ENCODE measurements at regions not wholly inside any gene's neighbourhood (a gene's known extent, or its start where the extent isn't known, plus 50 kb on each side); places are given as distances from the start of the nearest gene placed in this dataset.

DNA sequence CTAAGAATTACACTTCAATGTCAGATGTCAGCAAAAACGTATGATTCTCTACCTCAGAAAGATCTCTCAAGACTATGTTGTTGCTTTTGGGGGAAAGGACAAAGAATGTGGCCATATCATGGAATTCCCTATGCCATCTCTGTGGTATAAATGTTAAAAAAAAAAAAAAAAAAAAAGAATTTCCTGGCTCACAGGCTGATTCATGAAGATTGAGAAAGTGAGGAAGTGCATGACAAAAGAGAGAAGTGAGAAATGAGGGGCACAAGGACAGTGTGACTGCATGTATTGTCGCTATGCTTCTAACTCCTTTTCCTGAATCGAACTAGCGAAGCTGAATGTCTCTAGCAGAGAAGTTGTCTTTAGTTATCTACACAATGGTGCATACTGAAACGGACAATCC lies 80.6 kb upstream of the CARD18 start:
- TF ChIP-seq GATA3 (IDR thresholded peaks at IDR 0.05; ENCODE audit: low read depth, low read length): no peak

DNA sequence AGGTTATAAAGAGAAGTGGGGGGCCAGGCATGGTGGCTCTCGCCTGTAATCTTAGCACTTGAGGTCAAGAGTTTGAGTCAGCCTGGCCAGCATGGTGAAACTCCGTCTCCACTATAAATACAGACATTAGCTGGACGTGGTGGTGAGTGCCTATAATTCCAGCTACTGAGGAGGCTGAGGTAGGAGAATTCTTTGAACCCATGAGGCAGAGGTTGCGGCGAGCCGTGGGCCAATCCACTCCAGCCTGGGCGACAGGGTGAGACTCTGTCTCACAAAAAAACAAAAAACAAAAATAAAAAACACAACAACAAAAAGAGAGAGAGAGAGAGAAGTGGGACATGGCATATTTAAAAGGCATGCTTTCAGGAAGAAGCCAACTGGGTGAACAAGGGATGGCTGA lies 80.1 kb upstream of the CARD18 start:
- TF ChIP-seq GATA2 (IDR thresholded peaks at IDR 0.05; ENCODE audit: low read depth, low read length) (no peak), GATA3 (IDR thresholded peaks at IDR 0.05; ENCODE audit: low read depth, low read length) (no peak)

DNA sequence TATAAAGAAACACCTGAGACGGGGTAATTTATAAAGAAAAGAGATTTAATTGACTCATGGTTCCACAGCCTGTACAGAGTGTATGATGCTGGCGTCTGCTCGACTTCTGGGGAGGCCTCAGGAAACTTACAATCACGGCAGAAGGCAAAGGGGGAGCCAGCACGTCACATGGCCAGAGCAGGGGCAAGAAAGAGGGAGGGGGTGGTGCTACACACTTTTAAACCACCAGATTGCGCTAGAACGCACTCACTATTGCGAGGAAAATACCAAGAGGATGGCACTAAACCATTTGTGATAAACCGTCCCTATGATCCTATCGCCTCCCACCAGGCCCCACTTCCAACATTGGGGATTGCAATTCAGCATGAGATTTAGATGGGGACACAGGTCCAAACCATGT lies 79.7 kb upstream of the CARD18 start:
- TF ChIP-seq GATA2 (IDR thresholded peaks at IDR 0.05; ENCODE audit: low read depth, low read length) (no peak), GATA3 (IDR thresholded peaks at IDR 0.05; ENCODE audit: low read depth, low read length) (no peak)

DNA sequence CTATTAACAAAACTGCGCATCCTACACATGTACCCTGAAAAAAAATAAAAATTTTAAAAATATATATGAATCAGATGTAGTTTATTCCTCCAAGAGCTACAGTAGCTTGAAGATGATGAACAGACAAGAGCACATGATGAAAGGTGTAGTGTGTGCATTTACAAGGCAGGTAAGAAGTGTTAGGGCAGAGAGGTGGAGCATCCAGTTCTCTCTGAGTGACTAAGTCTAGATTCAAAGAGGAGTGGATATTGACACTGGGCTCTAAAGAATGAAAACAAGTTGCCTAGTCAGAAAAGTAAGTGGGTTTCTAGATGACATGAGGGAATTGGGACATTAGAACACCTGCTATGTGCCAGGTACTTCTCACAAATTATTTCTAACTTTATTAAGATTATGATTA lies 76.0 kb upstream of the CARD18 start:
- TF ChIP-seq GATA2 (IDR thresholded peaks at IDR 0.05; ENCODE audit: low read depth, low read length) (no peak), GATA3 (IDR thresholded peaks at IDR 0.05; ENCODE audit: low read depth, low read length) (no peak)

DNA sequence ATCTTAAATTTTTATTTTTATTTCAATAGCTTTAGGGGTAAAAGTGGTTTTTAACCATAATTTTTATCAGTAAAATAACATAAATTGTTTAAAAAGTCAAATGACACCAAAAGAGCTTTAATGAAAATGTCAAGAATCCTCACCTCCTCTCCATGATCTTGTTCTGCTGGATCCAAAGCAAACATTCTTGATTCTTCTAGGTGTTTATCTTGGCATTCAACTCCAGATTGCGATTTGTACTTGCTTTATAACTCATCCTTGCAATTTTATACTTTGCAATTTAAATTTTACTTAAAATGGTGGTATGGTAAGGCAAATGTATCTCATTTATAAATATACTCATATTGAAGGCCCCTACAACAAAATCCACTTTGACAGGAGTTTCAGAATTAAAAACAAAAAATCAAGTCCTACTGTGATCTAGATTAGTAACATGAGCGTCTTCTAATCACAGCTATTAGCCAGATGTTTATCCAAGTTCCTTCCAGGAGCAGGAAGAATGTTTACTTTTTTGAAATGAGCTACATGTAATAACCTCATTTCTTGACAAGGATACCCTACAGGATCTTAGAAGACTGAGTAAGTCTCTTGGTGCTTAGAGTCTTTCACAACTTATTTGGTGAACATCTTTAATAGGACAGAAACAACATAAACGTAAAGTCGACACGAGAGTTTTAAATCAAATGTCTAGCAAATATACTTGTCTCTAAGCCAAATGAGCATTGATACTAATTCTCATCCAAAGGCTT lies 72.4 kb upstream of the CARD18 start:
- TF ChIP-seq GATA2 (IDR thresholded peaks at IDR 0.05; ENCODE audit: low read depth, low read length): no peak

DNA sequence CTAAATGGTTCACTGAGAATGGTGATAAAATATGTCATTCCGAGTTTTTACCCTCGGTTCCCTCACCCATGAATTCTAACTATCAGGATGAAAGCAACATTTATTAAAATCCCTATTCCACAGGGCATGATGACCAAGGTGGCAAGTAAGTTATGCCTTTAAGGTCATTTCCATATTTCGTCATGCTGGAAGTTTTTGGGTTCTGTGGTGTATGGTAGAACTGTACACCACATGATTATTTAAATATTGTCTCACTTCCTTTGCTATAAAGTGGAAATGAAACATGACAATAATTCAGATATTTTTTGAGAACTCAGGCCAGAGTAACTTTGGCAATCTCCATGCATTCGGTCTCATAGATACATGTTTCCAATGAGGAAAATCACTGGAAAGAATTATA lies 68.5 kb upstream of the CARD18 start:
- TF ChIP-seq GATA3 (IDR thresholded peaks at IDR 0.05; ENCODE audit: low read depth, low read length) (no peak), GATA2 (IDR thresholded peaks at IDR 0.05; ENCODE audit: low read depth, low read length) (no peak)

DNA sequence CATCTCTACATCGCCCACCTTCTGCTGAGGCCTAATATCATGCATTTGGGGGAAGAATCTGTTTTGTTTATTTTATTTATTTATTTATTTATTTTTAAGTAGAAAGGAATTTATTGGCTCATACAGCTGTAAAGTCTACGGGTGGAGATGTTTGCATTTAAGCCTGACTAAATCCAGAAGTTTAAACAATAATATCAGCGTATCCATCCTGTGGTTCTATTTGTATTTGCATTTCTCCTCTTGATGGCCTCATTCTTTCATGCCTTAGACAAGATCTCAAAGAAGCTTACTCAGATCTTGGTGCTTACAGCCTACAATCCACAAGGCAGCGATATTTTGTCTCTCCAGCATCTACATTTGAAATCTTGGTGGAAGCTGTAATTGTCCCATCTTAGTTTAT lies 67.1 kb upstream of the CARD18 start:
- TF ChIP-seq GATA3 (IDR thresholded peaks at IDR 0.05; ENCODE audit: low read depth, low read length): no peak
- no peak for TF ChIP-seq GATA2 (IDR thresholded peaks at IDR 0.05; ENCODE audit: low read depth, low read length)

DNA sequence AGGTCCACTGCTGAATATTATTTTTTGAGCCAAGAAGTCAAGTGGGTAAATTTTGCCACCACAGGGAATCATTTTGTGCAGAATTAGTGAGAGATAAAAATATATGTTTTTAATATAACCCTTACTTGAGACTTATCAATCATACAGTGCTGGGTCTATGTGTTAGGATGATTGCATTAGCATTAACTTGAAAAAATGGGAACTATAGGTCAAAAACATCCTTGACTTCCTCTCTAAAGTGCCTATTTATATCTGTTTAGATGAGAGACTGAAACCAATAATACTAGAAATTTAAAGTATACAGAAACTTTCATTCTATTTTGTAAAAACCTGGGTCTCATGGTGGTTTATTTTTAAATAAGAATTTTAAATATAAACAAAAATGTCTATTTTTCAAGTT lies 65.1 kb upstream of the CARD18 start:
- TF ChIP-seq GATA3 (IDR thresholded peaks at IDR 0.05; ENCODE audit: low read depth, low read length) (no peak), GATA2 (IDR thresholded peaks at IDR 0.05; ENCODE audit: low read depth, low read length) (no peak)

DNA sequence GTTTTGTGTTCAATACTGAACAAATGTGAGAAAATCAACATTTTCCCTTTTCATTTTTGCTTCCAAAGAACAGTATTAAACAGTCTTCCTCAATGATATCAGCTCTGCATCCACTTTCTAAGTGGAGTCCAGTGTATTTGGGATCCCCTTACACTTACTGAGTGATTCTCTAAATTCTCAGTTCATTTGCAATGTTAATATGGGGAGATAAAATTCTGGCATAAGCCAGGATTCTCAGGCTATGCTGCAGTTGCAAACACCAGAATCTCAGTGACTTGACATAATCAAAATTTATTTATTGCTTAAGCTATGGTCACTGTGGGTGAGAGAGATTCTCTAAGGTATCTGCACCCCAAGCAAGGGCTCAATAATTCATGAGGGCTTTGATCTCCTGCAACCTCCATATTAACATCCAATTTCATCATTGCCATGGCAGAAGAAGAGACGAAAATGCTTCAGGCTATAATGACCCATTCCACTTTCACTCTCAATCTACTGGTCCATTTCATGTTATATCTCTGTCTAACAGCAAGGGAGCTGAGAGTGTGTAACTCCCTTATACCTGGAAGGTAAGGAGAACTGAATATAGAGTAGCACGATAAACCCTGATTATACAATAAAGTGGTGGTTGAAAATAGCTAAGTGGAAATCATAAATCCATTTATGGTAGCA lies 64.1 kb upstream of the CARD18 start:
- TF ChIP-seq GATA2 (IDR thresholded peaks at IDR 0.05; ENCODE audit: low read depth, low read length) (no peak), GATA3 (IDR thresholded peaks at IDR 0.05; ENCODE audit: low read depth, low read length) (no peak)

DNA sequence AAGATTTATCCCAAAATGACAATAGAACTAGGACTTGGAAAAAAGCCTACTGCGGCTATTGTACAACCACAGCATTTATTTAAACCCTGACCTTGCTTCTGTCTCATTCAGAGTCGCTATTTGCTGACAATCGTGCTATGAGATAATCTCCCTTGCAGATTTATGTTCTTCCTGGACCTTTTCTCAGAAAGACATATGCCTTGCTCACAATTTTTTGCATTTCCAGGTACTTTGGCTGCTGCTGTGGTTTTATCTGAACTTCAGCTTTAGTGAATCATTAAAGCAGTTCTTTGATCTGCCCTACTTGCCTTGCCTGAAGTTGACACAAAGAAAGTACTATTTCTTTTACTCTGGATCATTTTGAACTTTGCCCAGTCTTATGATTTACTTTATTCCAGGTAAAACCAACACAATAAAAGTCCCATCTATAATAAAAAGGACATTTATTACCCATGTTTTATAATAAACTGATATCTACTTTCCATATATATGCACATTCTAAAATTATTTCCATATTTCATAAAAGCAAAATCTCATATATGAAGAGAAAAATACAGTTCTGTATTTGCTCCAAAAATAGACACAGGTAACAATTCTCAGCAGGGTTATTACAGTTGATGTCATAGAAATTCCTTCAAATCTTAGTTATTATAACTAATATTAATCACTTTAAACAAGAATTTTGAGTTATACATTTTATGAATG lies 63.4 kb upstream of the CARD18 start:
- no peak for TF ChIP-seq GATA2 (IDR thresholded peaks at IDR 0.05; ENCODE audit: low read depth, low read length)
- no peak for TF ChIP-seq GATA3 (IDR thresholded peaks at IDR 0.05; ENCODE audit: low read depth, low read length)

DNA sequence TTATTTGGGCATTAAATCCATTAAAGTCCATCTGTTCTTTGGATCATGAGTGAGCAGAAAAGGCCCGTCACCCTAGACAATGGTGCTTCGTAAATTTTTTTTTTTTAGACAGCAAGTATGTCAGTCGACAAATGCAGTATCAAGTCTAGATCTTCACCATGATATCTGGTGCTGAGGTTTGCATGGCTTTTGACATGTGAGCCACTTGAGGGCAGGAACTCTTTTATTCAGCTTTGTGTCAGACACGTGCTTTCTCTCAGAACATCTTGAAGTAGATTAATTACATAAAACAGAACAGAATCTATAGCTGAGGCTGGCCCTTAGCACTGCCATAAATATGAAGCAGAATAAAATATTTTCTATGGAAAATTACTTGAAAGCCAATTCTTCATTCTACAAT lies 62.9 kb upstream of the CARD18 start:
- TF ChIP-seq GATA3 (IDR thresholded peaks at IDR 0.05; ENCODE audit: low read depth, low read length): no peak
- no peak for TF ChIP-seq GATA2 (IDR thresholded peaks at IDR 0.05; ENCODE audit: low read depth, low read length)

DNA sequence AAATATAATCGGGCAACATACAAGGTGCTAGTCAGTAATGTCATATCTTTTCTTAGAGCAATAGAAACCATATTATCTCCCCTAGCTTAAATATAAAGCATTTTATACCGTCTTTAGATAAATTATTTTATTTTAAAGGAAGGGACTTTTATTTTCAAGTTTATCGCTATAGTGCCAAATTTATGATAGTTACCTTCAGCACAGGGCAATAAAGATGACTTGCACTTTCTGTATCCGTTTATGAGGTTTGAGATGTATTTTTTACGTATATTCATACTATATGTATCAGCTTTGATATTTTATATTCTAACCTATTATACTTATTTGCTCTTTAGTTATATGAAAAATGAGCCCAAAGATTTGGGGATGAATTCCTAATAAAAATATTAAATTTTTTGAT lies 61.6 kb upstream of the CARD18 start:
- TF ChIP-seq GATA2 (IDR thresholded peaks at IDR 0.05; ENCODE audit: low read depth, low read length) (no peak), GATA3 (IDR thresholded peaks at IDR 0.05; ENCODE audit: low read depth, low read length) (no peak)

DNA sequence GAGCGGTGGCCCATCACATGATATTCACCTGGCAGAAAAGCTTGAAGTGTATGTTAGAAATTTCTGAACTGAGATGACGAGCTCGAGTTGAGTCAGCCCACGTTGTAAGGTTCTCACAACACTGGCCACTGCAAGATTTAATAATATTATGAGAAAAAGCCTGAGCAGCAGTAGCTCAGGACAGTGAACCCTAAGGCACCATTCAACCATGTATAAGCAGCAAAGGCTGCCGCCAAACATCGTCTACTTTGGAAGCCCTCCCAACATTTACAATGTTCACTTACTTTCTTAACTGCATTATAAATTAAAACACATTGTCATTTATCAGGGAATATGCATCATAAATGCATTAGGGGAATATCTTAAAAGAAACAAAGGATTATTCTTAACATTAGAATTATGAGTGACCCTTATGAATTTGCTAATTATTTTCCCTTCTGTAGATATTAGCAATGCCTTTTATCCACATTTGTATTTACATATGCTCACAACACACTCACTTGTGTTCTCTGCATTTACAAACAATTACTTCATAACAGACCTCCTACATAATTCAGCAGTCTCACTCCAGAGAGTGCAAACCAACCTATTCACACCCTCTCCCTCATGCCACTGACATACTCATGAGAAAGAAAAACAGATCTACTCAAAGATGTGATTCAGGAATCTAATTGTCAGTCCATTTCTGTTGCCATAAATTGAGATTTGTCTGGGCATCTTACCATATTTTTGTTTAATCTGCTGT lies 57.7 kb upstream of the CARD18 start:
- TF ChIP-seq GATA3 (IDR thresholded peaks at IDR 0.05; ENCODE audit: low read depth, low read length) (no peak), GATA2 (IDR thresholded peaks at IDR 0.05; ENCODE audit: low read depth, low read length) (no peak)

DNA sequence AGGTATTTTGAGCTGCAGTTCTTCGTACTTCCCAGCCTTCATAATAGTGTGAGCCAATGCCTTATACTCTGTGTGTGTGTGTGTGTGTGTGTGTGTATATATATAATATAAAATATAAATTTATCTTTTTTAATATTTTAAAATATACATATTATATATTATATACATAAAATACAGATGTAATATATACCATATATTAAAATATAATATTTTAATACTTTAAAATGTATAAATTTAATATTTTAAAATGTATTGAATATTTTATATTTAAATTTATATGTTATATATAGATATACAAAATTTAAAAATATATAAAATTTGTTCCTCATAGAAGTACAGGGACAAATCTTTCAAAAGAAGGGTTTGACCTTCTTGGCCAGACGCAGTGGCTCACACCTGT lies 53.7 kb upstream of the CARD18 start:
- TF ChIP-seq GATA2 (IDR thresholded peaks at IDR 0.05; ENCODE audit: low read depth, low read length): no peak
- no peak for TF ChIP-seq GATA3 (IDR thresholded peaks at IDR 0.05; ENCODE audit: low read depth, low read length)
